Prostate gland (tissue), 2 donors: ENCODE measurements at regions not wholly inside any gene's neighbourhood (a gene's known extent, or its start where the extent isn't known, plus 50 kb on each side); places are given as distances from the start of the nearest gene placed in this dataset.

Experiments
- POLR2A ChIP-seq: fragments of 450-650 bp; IDR thresholded peaks from one replicate; pipeline ENCODE4 v1.6.1; 2016; ENCODE audit warnings: antibody characterized with exemption, mild to moderate bottlenecking
- POLR2AphosphoS5 ChIP-seq: sonication (generic); formaldehyde crosslinking; IDR thresholded peaks from one replicate; pipeline ENCODE4 v1.6.1; 2017; ENCODE audit warnings: antibody characterized with exemption
- TF ChIP-seq, protein P1 (sequence below), 4 experiments: fragments of 200-600 bp in 2 of 4; fragments of 450-650 bp in 2 of 4; sonication (generic) in 2 of 4; IDR thresholded peaks; 1 replicate in 3 of 4; 2 replicates in 1 of 4; pipeline ENCODE4 v1.5.1; 2016 to 2019; ENCODE audit warnings: antibody characterized with exemption in 4 of 4, mild to moderate bottlenecking in 2 of 4, moderate library complexity in 2 of 4

DNA sequence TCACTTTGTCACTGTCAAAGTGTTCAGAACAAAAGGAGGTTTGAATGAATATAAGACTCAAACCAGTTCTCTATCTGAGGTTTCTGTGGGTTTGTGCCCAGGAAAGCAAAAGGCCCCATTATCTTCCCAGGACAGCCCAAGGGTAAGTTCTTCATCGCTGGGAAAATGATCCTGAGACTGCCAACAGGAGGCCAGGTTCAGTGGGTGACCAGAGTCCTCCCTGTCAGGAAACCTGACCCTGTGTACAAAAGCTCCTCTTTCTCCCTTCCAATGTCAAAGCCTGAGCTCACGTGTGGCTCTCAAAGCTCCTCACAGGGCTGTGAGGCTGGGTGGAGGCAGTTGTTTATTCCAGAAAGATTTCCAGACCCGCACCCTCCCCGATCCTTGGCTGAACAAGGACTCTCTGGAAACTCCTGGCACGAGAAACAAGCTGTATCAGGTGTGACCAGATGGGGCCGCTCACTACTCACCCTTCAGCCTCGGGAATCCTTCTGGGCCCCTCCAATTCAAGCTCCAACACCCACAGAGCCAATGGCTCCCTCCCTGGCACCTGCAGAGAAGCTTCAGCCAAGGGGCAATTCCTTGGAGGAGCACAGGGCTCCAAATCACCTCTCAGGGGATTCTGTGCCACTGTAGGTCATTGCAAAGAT lies 1516.7 kb downstream of the TSPY10 start:
- TF ChIP-seq, protein P1, sequence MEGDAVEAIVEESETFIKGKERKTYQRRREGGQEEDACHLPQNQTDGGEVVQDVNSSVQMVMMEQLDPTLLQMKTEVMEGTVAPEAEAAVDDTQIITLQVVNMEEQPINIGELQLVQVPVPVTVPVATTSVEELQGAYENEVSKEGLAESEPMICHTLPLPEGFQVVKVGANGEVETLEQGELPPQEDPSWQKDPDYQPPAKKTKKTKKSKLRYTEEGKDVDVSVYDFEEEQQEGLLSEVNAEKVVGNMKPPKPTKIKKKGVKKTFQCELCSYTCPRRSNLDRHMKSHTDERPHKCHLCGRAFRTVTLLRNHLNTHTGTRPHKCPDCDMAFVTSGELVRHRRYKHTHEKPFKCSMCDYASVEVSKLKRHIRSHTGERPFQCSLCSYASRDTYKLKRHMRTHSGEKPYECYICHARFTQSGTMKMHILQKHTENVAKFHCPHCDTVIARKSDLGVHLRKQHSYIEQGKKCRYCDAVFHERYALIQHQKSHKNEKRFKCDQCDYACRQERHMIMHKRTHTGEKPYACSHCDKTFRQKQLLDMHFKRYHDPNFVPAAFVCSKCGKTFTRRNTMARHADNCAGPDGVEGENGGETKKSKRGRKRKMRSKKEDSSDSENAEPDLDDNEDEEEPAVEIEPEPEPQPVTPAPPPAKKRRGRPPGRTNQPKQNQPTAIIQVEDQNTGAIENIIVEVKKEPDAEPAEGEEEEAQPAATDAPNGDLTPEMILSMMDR (IDR thresholded peaks at IDR 0.05), result no peak
- TF ChIP-seq POLR2A, result no peak
- no peak for TF ChIP-seq POLR2AphosphoS5
